ENCODE measurements at regions not wholly inside any gene's neighbourhood (a gene's known extent, or its start where the extent isn't known, plus 50 kb on each side); places are given as distances from the start of the nearest gene placed in this dataset.

DNA sequence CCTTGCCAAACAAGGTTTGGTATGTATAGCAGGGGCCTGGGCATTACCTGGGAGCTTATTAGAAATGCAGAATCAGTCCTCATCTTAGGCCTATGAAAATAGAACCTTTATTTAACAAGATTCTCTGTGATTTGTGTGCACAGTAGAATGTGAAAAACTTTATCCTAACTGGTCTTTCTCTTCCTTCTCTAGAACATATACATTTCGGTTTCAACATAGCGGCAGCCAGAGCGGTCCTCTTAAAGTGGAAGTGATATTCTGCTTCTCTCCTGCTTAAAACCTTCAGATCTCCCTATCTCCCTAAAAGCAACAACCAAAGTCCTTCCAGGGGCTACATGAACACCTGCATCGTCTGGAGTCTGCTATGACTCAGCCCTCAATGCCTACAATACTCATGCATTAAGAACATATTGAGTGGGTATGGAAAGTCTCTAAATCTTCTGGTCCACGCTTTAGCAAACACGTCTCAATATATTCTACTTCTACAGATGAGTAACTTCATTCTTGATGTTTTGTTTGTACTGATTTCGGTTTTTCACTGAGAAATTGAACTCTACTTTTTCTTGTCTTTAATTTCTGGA lies 84.5 kb downstream of the SPRY2 start:
- TF ChIP-seq, protein P1, sequence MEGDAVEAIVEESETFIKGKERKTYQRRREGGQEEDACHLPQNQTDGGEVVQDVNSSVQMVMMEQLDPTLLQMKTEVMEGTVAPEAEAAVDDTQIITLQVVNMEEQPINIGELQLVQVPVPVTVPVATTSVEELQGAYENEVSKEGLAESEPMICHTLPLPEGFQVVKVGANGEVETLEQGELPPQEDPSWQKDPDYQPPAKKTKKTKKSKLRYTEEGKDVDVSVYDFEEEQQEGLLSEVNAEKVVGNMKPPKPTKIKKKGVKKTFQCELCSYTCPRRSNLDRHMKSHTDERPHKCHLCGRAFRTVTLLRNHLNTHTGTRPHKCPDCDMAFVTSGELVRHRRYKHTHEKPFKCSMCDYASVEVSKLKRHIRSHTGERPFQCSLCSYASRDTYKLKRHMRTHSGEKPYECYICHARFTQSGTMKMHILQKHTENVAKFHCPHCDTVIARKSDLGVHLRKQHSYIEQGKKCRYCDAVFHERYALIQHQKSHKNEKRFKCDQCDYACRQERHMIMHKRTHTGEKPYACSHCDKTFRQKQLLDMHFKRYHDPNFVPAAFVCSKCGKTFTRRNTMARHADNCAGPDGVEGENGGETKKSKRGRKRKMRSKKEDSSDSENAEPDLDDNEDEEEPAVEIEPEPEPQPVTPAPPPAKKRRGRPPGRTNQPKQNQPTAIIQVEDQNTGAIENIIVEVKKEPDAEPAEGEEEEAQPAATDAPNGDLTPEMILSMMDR (IDR thresholded peaks at IDR 0.05; ENCODE audit: low read depth, low read length, poor library complexity, severe bottlenecking) = no peak
- TF ChIP-seq EZH2phosphoT487 (IDR thresholded peaks at IDR 0.05; ENCODE audit: borderline replicate concordance, low read length) = no peak

Data from DOHH2 (cell line).